ENCODE measurements at regions not wholly inside any gene's neighbourhood (a gene's known extent, or its start where the extent isn't known, plus 50 kb on each side); places are given as distances from the start of the nearest gene placed in this dataset.

DNA sequence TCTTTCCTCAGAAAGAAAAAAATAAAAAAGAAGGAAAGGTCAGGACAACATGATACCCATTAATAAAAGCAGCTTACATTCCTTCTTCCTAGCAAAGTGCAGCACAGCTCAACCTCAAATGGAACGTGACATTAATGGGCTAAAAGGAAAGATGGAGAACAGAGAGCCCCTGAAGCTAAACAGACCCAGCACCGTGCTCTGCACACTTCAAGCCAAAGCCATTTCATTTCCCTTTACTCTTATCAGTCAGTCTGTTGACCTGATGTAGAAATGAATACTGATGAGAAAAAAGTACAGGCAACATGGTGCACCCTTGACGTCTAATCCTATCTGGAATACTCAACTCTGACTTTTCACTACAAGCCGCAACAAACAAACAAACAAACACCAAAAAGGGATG, 57.7 kb upstream of the EDNRA start:
- TF ChIP-seq POLR2A (IDR thresholded peaks at IDR 0.05; ENCODE audit: low read depth, low read length) (no peak), POLR2AphosphoS5 (IDR thresholded peaks at IDR 0.05; ENCODE audit: low read depth, low read length) (no peak), TAF1 (IDR thresholded peaks at IDR 0.05; ENCODE audit: borderline replicate concordance, low read depth, low read length) (no peak)

Measured in GM12892 (cell line).